Right forelimb (tissue), 1 donor: ENCODE measurements at regions not wholly inside any gene's neighbourhood (a gene's known extent, or its start where the extent isn't known, plus 50 kb on each side); places are given as distances from the start of the nearest gene placed in this dataset.
A peak's percentile ranks its signal among the peaks of the same experiment; 100 is the strongest.

Experiments used
- DNase-seq: peaks from one replicate; pipeline ENCODE4 v3.0.0-alpha.2; 2018

DNA sequence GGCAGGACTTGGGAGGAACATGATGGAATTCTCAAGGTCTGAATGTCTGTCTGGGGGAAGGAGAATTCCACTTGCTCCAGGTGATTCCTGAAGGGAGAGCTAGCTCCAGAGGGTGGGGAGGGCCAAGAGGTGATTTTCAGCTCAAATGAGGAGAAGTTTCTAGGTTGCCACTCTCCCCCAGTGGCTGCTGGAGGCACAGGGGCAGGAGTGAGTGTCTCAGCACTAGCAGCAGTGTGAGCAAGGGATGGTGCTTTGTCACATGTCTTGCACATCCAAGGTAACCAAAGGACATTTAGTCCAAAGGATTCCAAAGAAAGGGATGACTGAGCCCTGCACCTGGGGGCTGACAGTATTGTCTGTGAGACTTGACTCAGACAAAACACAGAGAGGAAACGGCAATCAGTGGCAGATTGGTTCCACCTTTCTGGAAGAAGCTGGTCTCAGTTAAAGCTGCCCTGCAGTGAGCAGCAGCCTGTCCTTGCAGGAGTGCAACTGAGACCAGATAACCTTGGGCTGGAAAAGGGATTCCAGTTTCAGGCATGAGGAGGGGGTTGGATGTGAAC lies 51.2 kb upstream of the PCBD1 start:
- DNase-seq = no peak

DNA sequence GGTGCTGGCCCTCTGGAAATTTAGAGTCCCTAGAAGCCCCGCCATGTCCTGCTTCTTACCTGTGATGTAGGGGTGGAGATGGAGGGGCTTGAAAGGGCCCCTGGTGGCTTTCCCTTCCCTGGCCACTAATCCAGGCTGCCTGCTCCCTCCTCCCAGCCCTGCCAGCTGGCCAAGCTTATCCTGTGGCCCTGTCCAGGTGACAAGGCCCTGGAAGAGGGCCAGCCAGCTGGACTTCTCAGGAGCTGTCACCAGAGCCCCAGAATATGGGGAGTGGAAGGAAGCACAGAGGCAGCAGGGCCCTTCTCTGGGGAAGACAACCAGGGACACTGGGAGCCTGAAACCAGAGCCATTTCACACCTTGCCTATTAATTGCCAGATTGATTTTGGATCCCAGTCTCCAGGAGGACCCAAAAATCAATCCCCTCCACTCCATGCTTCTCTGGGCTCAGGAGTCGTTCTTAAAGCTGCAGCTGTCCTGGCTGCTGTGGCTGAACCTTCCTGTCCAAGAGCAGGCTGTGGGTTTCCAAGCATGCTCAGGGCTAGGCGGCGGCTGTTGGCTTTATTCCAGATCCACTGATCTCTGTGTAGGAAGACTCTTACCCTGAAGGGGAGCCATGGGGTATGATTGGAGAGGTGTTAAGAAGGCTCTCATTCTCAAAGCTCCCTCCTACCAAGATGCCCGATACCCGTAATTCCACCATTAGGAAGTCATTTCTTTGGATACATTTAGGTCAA lies 52.6 kb upstream of the PCBD1 start:
- DNase-seq = peak; percentile 58

DNA sequence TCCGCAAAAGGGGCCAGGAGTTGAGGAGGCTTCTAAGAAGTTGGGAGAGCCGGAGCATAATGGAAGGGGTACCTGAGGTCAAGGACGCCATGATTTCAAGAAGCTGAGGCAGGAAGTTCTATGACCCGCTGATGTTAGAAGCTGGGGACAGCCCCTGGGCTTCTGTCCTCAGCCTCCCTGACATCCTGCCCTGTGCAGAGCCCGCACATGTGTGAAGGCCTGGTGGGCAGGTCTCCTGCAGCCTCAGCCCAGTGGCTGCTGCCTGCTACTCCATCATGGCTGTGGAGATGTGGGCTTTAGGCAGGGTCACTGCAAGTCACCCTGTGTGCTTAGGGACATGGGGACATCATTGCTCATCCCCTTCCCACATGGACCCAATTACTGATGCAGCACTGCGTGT lies 53.8 kb upstream of the PCBD1 start:
- DNase-seq = no peak

DNA sequence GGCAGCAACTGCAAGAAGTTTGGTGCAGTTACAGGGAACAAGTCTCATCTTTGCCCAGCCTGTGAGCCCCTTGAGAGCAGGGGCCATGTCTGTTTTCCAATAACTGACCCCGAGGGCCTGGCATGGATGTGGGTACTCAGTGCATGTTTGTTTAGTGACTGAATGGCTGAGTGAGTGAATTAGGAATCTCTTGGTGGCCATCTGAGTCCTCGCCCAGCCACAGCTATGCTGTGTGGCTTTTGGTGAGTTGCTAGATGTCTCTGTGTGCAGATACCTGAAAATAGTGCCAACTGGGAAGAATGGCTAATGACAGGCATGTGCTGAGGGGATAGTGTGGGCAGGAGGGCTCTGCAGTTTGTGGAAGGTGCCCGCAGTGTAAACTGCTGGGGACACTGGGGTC lies 54.4 kb upstream of the PCBD1 start:
- DNase-seq = no peak

DNA sequence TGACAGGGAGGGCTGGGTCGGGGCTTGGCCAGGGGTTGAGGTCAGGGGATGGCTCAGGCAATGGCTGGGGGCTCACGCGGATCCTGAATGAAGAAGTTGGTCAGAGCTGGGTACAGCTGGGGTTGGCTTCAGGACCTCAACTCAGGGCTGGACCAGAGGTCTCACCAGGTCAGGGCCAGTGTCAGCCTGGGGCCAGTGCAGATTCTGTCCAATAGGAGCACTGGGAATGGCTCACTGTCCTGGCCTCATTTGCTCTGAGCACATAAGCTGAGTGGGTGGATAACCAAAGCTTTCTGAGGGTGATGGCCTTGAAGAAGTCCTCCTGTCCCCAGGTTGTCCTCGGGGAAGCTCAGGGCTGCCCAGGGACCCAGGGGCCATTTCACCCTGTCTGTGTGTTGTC lies 54.9 kb upstream of the PCBD1 start:
- DNase-seq = no peak

DNA sequence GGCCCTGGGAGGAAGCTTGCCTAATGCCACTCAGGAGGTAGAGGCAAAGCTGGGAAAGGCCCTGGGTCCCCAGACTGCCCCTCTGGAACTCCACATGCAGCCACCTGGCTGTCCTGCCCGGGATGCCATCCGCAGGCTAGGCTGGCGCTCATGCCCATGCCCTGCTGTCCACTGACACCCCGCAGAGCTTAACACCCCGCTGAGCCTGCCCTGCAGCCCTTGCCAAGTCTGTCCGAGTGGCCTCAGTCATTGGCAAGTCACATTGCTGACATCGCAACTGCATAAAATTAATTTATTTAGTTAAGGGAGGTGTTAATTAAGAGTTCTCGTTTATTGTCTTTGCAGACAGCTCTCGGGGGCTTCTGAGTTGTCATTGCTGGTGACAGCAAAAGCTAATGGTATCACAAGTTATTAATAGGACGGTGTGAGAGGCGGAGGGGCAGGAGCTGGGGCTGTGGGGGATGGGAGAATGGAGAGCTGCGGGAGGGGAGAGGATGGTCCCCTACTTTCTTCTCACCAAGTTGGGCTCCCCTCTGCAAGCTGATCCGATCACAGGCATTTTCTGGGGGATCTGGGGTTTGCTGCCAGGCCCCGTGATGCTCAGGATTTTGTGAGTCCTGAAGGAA lies 55.6 kb upstream of the PCBD1 start:
- no peak for DNase-seq

DNA sequence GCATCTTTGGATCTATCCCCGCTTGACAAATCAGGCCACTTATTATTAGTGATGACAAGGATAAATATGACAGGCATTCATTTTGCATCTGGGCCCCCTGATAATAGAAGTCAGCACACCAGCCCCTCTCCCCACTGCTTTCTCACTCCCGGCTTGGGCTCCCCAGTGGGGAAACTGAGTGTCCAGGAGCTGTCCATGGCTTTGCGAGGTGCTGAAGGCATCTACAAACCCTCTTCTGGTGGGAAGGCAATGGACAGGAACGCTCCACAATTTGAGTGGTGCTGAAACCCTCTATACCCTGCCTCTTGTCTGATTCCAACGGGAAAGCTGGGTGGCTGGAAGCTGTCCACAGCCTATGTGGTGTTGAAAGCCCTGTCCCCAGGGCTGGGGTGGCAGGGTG lies 61.7 kb upstream of the PCBD1 start:
- no peak for DNase-seq

DNA sequence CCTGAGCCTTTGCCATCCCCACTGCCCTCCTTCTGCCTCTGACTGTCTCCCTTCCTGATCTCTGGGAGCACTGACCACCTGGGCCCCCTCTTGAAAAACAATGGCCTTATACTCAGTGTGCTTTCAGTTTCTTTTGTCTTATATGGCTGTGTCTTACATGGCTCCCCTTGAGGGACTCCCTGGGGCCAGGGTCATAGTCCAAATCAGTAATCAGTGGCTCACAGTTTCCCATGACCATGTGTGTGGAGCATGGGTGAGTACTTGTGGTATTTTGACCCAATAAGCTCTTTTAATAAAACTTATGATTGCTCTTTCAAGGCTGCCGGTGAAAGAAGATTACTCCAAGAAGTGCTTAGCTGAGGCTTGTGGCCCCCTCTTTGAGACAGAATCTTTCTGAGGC lies 62.4 kb upstream of the PCBD1 start:
- DNase-seq = no peak

DNA sequence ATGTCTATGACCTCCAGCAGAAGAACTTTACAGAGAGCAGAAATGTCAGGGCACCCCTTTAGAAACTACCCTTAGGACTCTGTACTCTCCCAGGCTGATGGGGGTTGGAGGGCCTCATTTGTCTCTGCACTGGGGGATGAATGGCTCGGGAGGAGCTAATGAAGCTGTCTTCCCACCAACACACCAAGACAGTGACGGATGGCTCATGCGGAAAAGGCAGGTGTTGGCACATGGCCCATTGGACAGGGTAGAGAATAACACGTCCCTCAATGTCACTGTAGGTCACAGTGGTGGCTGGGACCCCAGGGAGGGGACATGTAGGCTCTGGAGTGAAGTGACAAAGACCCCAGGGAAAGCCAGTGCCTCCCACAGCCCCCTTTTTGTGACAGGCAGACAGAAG lies 64.0 kb upstream of the PCBD1 start:
- no peak for DNase-seq

DNA sequence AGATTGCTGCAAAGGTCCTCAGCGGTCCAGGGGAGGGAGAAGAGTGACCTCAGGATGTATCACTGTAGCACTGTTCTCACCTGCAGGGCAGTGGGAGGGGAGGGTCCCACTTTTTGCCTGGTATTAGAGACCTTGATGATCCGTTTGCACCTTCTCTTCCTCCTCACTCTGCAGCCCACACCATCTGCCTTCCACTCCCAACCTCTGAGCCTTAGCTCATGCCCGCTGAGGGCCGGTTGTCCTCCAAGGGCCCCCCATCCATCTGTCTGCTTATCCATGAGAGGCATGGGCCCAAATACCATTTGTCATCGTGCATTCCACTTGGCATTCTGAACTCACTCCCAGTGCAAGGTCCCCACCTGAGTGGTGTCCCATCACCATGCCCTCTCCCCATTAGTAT lies 64.6 kb upstream of the PCBD1 start:
- no peak for DNase-seq

DNA sequence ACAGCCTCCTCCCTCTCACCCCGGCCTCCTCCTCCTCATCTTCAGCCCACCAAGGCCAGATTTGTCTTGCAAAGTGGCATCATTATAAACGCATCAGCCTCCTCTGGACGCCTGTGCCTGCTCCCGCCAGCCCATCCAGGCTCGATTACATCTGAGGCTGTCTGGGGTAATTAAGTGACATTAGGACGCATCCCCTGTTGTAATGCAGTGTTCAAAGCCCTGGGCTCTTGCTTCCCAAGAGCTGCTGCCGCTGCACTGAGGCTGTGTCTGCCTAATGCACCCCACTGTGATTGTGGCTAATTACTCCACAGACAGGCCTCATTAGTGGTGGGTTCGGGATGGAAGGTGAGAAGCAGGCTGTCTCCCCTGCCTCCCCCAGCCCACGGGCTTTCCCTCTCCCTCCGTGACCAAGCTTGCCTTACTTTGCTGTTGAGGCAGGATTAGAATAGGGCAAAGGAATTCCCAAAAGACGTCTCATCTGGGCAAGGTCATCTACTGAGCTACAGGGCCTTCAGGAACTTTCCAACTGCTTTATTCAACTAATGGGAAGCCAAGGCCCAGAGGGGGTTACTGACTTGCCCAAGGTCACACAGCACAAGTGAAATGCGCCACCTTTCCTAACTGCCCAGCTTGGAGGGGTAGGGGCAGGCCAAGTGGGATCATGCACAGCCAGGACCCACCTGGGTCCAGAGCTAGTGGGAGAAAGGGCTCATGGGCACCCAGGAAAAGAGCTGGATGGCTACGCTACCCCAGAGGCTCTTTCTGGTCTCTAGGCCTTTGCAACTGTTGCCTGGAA lies 66.2 kb upstream of the PCBD1 start:
- no peak for DNase-seq

DNA sequence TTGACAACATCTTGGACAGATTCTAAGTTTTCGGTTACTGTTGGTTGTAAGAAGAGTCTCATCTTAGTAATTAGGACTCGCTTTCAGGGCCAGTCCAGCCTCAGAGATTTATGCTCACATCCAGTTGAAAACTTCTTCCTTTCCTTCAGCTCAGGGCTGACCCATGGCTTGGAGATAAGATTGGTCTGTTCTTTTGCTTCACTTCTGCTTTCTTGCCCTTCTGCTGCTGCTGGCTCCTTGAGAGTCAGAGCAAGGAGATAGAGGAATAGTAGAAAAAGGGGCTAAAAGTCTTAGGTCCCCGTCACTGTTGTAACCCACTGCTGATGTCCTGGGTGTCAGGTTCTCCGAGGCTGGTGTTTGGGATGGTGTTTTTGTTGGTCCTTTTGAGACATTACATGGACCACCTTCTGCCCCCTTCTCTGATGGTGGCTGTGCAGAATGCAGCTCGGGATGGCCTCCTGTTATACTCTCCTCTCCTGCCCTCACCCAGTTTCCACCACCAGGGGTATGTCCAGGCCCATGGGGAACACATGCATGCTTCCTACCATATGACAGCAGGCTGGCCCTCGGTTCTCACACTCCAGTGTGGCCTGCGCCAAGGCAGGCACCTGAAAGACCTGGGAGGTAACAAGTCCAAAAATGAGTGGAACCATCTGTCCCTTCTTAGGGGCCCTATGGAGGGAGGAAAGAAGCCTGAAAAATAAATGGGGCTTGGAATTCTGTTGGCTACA lies 67.8 kb upstream of the PCBD1 start:
- DNase-seq = no peak

DNA sequence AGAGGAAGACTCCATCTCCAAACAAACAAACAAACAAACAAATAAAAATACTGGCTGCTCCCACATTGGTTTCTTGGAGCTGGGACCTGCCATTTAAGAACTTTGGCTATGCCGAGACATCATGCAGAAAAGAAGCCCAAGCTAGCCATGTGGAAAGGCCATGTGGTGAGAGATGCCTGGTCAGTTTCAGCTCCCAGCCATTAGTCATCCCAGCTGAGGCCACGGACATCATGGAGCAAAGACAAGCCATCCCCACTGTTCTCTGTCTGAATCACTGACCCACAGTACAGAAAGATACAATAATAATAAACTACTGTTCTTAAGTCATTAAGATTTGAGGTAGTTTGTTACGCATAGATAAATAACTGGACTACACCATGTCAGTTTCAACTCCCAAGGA lies 70.0 kb upstream of the PCBD1 start:
- no peak for DNase-seq

DNA sequence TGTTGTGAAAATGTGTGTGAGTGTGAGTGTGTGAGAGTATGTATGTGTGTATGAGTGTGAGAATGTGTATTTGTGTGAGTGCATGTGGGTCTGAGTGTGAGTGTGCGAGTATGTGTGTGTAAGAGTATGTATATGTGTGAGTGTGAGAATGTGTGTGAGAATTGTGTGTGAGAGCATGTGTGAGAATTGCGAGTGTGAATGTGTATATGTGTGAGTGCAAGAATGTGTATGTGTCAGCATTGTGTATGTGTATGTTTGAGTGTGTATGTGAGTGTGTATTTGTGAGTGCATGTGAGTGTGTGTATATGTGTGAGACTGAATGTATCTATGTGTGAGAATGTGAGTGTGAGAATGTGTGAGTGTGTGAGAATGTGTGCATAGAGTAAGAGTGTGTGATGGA lies 72.0 kb upstream of the PCBD1 start:
- DNase-seq = no peak

DNA sequence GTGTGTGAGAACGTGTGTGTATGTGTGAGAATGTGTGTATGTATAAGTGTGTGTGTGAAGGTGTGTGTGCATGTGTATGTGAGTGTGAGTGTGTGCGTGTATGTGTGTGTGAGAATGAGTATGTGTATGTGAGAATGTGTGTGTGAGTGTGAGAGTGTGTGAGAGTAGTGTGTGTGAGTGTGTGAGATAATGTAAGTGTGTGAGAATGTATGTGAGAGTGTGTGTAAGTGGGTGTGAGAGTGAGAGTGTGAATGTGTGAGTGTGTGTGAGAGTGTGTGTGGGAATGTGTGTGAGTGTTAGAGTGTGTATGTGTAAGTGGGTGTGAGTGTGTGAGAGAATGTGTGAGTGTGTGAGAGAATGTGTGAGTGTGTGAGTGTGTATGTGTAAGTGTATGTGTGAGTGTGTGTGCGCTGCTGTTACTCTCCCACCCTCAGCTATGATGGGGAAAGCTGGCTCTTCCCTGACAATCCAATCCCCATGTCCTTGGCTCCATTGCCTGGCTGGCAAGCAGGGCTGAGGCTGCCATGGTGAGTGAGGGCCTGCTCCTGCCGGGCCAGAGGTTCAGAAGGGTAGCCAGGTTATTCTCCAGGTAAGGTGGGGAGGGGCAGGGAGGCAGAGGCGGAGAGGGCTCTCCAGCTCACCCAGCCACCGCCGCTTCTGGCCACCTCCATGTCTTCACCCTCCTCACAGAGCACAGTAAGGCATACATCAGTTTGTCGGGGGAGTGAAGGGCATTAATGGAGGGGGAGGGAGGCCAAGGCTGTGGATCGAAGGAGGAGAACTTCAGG lies 72.6 kb upstream of the PCBD1 start:
- DNase-seq = no peak

DNA sequence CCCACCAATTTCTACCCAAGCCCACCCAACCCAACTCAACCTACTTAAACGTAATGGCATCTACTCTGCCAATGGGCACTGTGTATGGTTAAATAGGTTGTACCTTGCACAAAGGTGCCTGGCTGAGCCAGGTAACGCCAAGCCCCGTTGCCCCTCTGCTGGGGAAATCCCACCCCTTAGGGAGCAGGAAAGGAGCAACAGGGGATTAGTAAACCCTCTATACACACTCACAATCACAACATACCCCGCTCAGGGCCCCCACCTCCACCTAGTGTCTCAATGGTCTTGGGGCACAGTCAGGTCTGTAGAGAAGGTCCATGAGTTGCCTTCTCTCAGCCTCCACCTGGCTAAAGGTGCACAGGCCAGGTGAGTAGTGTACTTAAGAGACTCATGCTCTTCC lies 74.3 kb upstream of the PCBD1 start:
- no peak for DNase-seq

DNA sequence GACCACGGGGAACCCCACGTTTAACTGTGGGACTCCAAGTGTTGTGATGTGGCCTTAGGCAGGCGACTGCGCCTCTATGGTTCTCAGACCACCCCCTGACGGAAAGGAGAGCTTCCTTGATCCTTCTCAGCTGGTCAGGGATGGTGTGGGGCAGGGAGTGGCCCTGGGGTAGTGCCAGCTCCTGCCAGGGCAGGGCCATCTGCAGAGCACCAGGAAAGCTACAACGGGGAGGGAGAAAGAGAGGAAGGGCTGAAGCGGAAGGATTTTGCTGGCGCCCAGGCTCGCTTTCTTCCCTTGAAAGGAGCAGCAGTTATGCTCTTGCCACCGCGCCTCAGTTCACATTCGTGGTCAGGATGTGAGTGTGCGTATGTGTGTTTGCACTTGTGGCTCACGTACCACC lies 74.9 kb upstream of the PCBD1 start:
- no peak for DNase-seq

DNA sequence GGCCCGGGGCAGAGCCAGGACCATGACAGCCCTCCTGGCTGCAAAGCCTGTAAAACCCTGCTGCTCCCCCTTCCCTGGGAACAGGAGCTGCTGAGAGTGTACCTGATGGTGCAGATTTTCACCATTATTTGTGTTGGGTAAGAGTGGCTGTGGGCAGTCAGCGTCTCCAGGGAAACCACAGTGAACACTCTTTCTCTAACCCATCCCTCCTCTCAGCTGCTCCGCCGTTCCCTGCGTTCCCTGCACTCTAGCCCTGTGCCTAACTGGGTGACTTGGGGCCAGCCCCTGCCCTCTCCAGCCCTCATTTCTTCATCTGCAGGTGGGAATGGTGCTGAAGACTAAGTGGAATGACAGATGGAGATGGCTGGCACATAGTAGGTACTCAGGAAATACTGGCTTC lies 75.9 kb upstream of the PCBD1 start:
- no peak for DNase-seq

DNA sequence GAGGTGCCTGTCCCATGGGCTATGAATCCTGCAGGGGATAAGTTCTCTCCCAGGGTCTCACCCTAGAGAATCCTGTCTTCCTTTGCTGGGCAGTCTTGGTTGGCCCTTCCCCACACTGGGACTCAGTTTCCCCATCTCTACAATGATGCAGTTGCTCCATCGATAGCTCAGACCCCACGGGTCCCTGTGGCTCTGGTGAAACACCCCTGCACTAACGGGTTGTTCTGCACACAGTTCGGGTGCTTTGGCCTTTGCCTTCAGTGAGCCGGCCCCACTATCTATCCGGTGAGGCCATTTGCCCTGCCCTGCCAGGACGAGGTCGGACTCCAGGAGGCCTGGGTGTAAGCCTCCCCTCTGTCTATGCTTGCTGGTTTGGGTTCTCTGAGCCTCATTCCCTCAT lies 76.5 kb upstream of the PCBD1 start:
- no peak for DNase-seq

DNA sequence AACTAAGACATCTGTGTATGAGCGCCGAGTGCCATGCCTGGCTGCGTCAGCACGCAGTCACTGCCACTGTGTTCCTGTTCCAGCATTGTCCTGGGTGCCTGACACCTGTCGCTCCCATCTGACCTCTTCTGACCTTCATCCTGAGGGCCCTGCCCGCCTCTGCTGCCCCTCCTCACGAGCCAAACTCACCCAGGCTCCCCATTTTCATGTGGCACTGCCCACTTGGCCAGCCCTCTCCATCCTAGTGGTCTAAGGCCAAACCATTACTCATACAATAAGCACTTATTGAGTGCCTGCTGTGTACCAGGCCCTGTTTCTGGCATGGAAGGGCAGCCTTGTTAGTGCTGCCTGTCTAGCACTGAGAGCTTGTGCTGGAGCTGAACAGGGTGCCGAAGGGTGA lies 77.2 kb upstream of the PCBD1 start:
- DNase-seq = no peak

DNA sequence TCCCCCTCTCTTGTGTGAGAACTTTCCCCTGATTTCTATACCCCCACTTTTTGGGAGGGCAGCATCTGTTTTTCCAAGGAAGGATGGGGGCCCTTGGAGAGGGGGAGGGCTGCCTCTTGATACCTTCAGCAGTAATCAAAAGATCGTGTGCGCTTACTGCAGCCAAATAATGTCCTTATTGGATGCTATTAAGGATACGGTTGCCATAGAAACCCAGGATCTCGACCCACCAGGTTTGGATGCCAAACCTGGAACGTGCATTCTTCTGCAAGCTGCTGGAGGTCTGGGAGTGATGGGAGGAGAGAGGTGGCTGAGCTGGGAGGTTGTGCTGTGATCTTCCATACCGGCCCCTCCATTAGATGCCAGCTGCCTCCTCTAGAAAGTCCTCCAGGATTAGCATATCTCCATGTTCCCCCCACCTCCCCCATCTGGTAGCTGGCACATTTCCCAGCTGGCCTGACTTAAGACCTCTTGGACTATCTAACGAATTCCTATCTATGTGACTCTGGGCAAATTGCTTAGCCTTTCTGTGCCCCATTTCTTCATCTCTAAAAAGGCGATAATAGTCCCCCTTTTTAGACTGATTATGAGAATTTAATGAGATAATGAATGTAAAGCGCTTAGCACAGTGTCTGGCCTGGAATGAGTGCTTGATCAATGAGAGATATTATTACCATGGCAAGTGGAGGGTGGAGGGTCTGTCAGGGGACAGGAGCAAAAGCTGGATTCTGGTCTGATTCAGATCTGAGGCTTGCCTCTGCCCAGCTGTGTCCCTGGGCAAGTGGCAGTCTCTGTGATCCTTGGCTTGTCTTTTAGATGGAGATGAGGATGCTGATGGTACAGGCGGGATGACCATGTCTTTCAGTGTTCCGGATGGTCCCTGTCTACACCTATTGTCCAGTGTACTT lies 78.5 kb upstream of the PCBD1 start:
- DNase-seq = no peak
